ENCODE measurements at regions not wholly inside any gene's neighbourhood (a gene's known extent, or its start where the extent isn't known, plus 50 kb on each side); places are given as distances from the start of the nearest gene placed in this dataset.

- no peaks in the 10 kb centered on the region for H3K9me3 ChIP-seq
- H3K4me3 ChIP-seq = no peak overlapping the region
- no peaks in the 10 kb centered on the region for H3K36me3 ChIP-seq (ENCODE audit: low read depth)
- TF ChIP-seq CTCF (IDR thresholded peaks at IDR 0.05) = no peak
- H3K4me1 ChIP-seq (ENCODE audit: low read depth) = no peaks in the 10 kb centered on the region
- ATAC-seq (no peak), DNase-seq (no peak)
- intact Hi-C loops (cut with DNase I, micrococcal nuclease) = no loop called here
Measured at GRCh38 chrX:40440866-40441265, 139.9 kb upstream of the ATP6AP2 start.

- intact Hi-C loops (cut with DNase I, micrococcal nuclease) = no loop called here
- TF ChIP-seq CTCF (IDR thresholded peaks at IDR 0.05) = no peak
- no peak overlapping the region for H3K4me3 ChIP-seq
Measured at GRCh38 chrX:40439625-40440532, 140.9 kb upstream of the ATP6AP2 start.

GRCh38 chrX:40437348-40437747 is 143.4 kb upstream of the ATP6AP2 start:
- no peak for ATAC-seq
- Histone ChIP-seq H3K36me3 (ENCODE audit: low read depth) (no peaks in the 10 kb centered on the region), H3K4me1 (ENCODE audit: low read depth) (no peaks in the 10 kb centered on the region), H3K4me3 (no peak overlapping the region), H3K9me3 (no peaks in the 10 kb centered on the region)
- no peak for TF ChIP-seq CTCF (IDR thresholded peaks at IDR 0.05)
- DNase-seq = no peak
- intact Hi-C loops (cut with DNase I, micrococcal nuclease) = no loop called here

More at GRCh38 chrX:40439625-40440532, 140.9 kb upstream of the ATP6AP2 start:
- ATAC-seq = no peak
- DNase-seq = no peak
- no peaks in the 10 kb centered on the region for H3K4me1 ChIP-seq (ENCODE audit: low read depth)
- no peaks in the 10 kb centered on the region for H3K36me3 ChIP-seq (ENCODE audit: low read depth)
- no peaks in the 10 kb centered on the region for H3K9me3 ChIP-seq

- H3K9me3 ChIP-seq = no peaks in the 10 kb centered on the region
- no peaks in the 10 kb centered on the region for H3K4me1 ChIP-seq (ENCODE audit: low read depth)
- no peaks in the 10 kb centered on the region for H3K36me3 ChIP-seq (ENCODE audit: low read depth)
- DNase-seq (peak in 1 of 3 donors; percentile 6), ATAC-seq (no peak)
- no peak for TF ChIP-seq CTCF (IDR thresholded peaks at IDR 0.05)
- H3K4me3 ChIP-seq = no peak overlapping the region
- intact Hi-C loops (cut with DNase I, micrococcal nuclease) = no loop called here
Measured at GRCh38 chrX:40434947-40435346, 145.8 kb upstream of the ATP6AP2 start.

GRCh38 chrX:40434443-40434842 is 146.3 kb upstream of the ATP6AP2 start:
- ATAC-seq = no peak
- no peak for DNase-seq
- H3K4me1 ChIP-seq (ENCODE audit: low read depth) = no peaks in the 10 kb centered on the region
- no peak for TF ChIP-seq CTCF (IDR thresholded peaks at IDR 0.05)
- no peaks in the 10 kb centered on the region for H3K36me3 ChIP-seq (ENCODE audit: low read depth)
- no peak overlapping the region for H3K4me3 ChIP-seq
- H3K9me3 ChIP-seq = no peaks in the 10 kb centered on the region
- intact Hi-C loops (cut with DNase I, micrococcal nuclease) = no loop called here
